ENCODE measurements at regions not wholly inside any gene's neighbourhood (a gene's known extent, or its start where the extent isn't known, plus 50 kb on each side); places are given as distances from the start of the nearest gene placed in this dataset.

DNA sequence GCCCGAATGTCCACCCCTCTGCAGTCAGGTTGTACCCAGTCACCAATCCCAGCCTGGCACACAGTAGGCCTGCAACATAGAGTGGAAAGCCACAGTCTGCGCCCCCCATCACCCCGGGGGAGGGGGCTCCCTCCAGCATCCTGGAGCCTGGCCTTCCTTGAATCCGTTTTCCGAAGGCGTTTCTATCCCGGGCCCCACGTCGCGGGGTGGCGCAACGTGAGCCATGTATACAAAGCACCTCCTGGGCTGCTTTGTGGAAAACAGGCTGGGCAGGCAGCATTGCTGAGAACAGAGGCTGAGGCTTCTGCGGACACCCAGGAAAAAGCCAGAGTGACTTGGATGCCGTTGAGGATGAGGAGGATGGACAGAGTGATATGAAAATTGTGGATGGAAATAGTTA, 103.3 kb upstream of the USP29 start:
- TF ChIP-seq EZH2 (IDR thresholded peaks at IDR 0.05) (no peak), ZFX (IDR thresholded peaks at IDR 0.05) (no peak), POLR2A (IDR thresholded peaks at IDR 0.05; ENCODE audit: borderline replicate concordance, extremely low read depth, insufficient read depth, insufficient read length) (no peak), EZH2phosphoT487 (IDR thresholded peaks at IDR 0.05; ENCODE audit: borderline replicate concordance) (no peak)
- TF ChIP-seq, protein P1, sequence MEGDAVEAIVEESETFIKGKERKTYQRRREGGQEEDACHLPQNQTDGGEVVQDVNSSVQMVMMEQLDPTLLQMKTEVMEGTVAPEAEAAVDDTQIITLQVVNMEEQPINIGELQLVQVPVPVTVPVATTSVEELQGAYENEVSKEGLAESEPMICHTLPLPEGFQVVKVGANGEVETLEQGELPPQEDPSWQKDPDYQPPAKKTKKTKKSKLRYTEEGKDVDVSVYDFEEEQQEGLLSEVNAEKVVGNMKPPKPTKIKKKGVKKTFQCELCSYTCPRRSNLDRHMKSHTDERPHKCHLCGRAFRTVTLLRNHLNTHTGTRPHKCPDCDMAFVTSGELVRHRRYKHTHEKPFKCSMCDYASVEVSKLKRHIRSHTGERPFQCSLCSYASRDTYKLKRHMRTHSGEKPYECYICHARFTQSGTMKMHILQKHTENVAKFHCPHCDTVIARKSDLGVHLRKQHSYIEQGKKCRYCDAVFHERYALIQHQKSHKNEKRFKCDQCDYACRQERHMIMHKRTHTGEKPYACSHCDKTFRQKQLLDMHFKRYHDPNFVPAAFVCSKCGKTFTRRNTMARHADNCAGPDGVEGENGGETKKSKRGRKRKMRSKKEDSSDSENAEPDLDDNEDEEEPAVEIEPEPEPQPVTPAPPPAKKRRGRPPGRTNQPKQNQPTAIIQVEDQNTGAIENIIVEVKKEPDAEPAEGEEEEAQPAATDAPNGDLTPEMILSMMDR (IDR thresholded peaks at IDR 0.05 in 2 of 3, conservative IDR thresholded peaks at IDR 0.05 in 1 of 3; ENCODE audit: borderline replicate concordance in 1 of 3, insufficient read depth in 1 of 3, low read depth in 2 of 3, low read length in 2 of 3) = no peak
- TF ChIP-seq, protein P2, sequence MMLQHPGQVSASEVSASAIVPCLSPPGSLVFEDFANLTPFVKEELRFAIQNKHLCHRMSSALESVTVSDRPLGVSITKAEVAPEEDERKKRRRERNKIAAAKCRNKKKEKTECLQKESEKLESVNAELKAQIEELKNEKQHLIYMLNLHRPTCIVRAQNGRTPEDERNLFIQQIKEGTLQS (IDR thresholded peaks at IDR 0.05) = no peak
